ENCODE measurements at regions not wholly inside any gene's neighbourhood (a gene's known extent, or its start where the extent isn't known, plus 50 kb on each side); places are given as distances from the start of the nearest gene placed in this dataset.
"Not testable (repeated sequence)": the region's sequence is repeated elsewhere in the genome, so short reads cannot be mapped to it uniquely, and the experiment has no call there.

GRCh38 chr14:106738075-106738474 is 1211.7 kb downstream of the TMEM121 start:
- Histone ChIP-seq H3K27me3 (no peaks in the 10 kb centered on the region), H3K27ac (no peak overlapping the region), H3K4me1 (replicated peaks in 1 of 2) (no peaks in the 10 kb centered on the region), H3K36me3 (replicated peaks in 1 of 2) (no peaks in the 10 kb centered on the region), H3K9me3 (replicated peaks in 1 of 3) (no peaks in the 10 kb centered on the region), H3K4me3 (no peak overlapping the region)
- intact Hi-C loops (cut with DNase I) = no loop called here
- no peak for DNase-seq
- no peak for TF ChIP-seq CTCF (IDR thresholded peaks at IDR 0.05)
- 0 to 14% methylated on average over 1 of the region's 1 CpG; no CpG with 5 or more reads in 2 of the 4 donors for WGBS, 4 donors

- intact Hi-C loops (cut with DNase I); H3K36me3 ChIP-seq (replicated peaks in 1 of 2); H3K27ac ChIP-seq; H3K4me1 ChIP-seq (replicated peaks in 1 of 2); H3K9me3 ChIP-seq (replicated peaks in 1 of 3); DNase-seq; H3K4me3 ChIP-seq; H3K27me3 ChIP-seq: not testable (repeated sequence)
- 66 to 76% methylated on average over 3 to 7 of the region's 9 CpGs; no CpG with 5 or more reads in 2 of the 4 donors for WGBS, 4 donors
Measured at GRCh38 chr14:106738598-106739258, 1212.3 kb downstream of the TMEM121 start.

GRCh38 chr14:106741086-106741827 is 1214.9 kb downstream of the TMEM121 start:
- H3K27ac ChIP-seq; H3K4me3 ChIP-seq; intact Hi-C loops (cut with DNase I); H3K27me3 ChIP-seq; H3K4me1 ChIP-seq (replicated peaks in 1 of 2); H3K9me3 ChIP-seq (replicated peaks in 1 of 3); H3K36me3 ChIP-seq (replicated peaks in 1 of 2): not testable (repeated sequence)
- 15 to 42% (median 37%) methylated on average over 2 to 15 of the region's 16 CpGs; no CpG with 5 or more reads in 1 of the 4 donors for WGBS, 4 donors
- peak in 1 of 6 experiments; percentile 24 for TF ChIP-seq CTCF (IDR thresholded peaks at IDR 0.05)
- DNase-seq = peak in 2 of 7 donors; percentile 14 to 44

GRCh38 chr14:106745016-106745767 is 1218.8 kb downstream of the TMEM121 start:
- H3K36me3 ChIP-seq (replicated peaks in 1 of 2); H3K27ac ChIP-seq; H3K4me3 ChIP-seq; H3K4me1 ChIP-seq (replicated peaks in 1 of 2); DNase-seq; H3K27me3 ChIP-seq; H3K9me3 ChIP-seq (replicated peaks in 1 of 3); intact Hi-C loops (cut with DNase I): not testable (repeated sequence)
- 36 to 56% (median 51%) methylated on average over 4 to 14 of the region's 15 CpGs; no CpG with 5 or more reads in 1 of the 4 donors for WGBS, 4 donors

GRCh38 chr14:106750089-106750488 is 1223.7 kb downstream of the TMEM121 start:
- H3K9me3 ChIP-seq (replicated peaks in 1 of 3); H3K27me3 ChIP-seq; H3K36me3 ChIP-seq (replicated peaks in 1 of 2); H3K27ac ChIP-seq; DNase-seq; H3K4me1 ChIP-seq (replicated peaks in 1 of 2); H3K4me3 ChIP-seq; intact Hi-C loops (cut with DNase I): not testable (repeated sequence)
- WGBS, 4 donors = no CpG with 5 or more reads among the region's 3 CpGs

GRCh38 chr14:106753751-106754150 is 1227.4 kb downstream of the TMEM121 start:
- intact Hi-C loops (cut with DNase I); H3K36me3 ChIP-seq (replicated peaks in 1 of 2); H3K4me3 ChIP-seq; DNase-seq; H3K4me1 ChIP-seq (replicated peaks in 1 of 2); H3K27me3 ChIP-seq; H3K9me3 ChIP-seq (replicated peaks in 1 of 3); H3K27ac ChIP-seq: not testable (repeated sequence)
- 40 to 69% (median 43%) methylated on average over 1 of the region's 4 CpGs; no CpG with 5 or more reads in 1 of the 4 donors for WGBS, 4 donors

- H3K36me3 ChIP-seq (replicated peaks in 1 of 2); H3K27ac ChIP-seq; DNase-seq; H3K27me3 ChIP-seq; H3K4me1 ChIP-seq (replicated peaks in 1 of 2); intact Hi-C loops (cut with DNase I); H3K9me3 ChIP-seq (replicated peaks in 1 of 3); H3K4me3 ChIP-seq: not testable (repeated sequence)
- WGBS, 4 donors = 22 to 62% (median 42%) methylated on average over 3 to 6 of the region's 6 CpGs
Measured at GRCh38 chr14:106757444-106757843, 1231.1 kb downstream of the TMEM121 start.

- H3K9me3 ChIP-seq (replicated peaks in 1 of 3); H3K27me3 ChIP-seq; intact Hi-C loops (cut with DNase I); DNase-seq; H3K4me3 ChIP-seq; H3K27ac ChIP-seq; H3K4me1 ChIP-seq (replicated peaks in 1 of 2); H3K36me3 ChIP-seq (replicated peaks in 1 of 2): not testable (repeated sequence)
- 59 to 78% (median 65%) methylated on average over 3 to 12 of the region's 15 CpGs for WGBS, 4 donors
Measured at GRCh38 chr14:106761886-106762816, 1235.8 kb downstream of the TMEM121 start.
